Vagina (tissue), 2 donors: ENCODE measurements at regions not wholly inside any gene's neighbourhood (a gene's known extent, or its start where the extent isn't known, plus 50 kb on each side); places are given as distances from the start of the nearest gene placed in this dataset.

ENCODE experiments used
- CTCF ChIP-seq, 3 experiments: fragments of 450-650 bp in 2 of 3; fragments of 200-600 bp in 1 of 3; sonication (generic) in 1 of 3; IDR thresholded peaks; one replicate each; pipeline ENCODE4 v1.5.1; 2017 to 2019; ENCODE audit warnings: antibody characterized with exemption in 3 of 3, mild to moderate bottlenecking in 2 of 3, moderate library complexity in 2 of 3
- POLR2A ChIP-seq, 2 donors: fragments of 450-650 bp; IDR thresholded peaks; one replicate each; pipeline ENCODE4 v1.6.1; 2017; ENCODE audit warnings: antibody characterized with exemption in 2 of 2, mild to moderate bottlenecking in 2 of 2, moderate library complexity in 2 of 2
- POLR2AphosphoS5 ChIP-seq, 2 donors: sonication (generic); formaldehyde crosslinking; IDR thresholded peaks; one replicate each; pipeline ENCODE4 v1.9.0; 2017; ENCODE audit warnings: antibody characterized with exemption in 2 of 2, mild to moderate bottlenecking in 2 of 2, low read depth in 1 of 2; ENCODE audit not compliant: insufficient read depth in 1 of 2

GRCh38 chr6:220721-221475 lies 71.4 kb upstream of the DUSP22 start:
- TF ChIP-seq POLR2A (IDR thresholded peaks at IDR 0.05) (no peak), CTCF (IDR thresholded peaks at IDR 0.05) (no peak), POLR2AphosphoS5 (IDR thresholded peaks at IDR 0.05; ENCODE audit: insufficient read depth in 1 of 2, low read depth in 1 of 2) (no peak)
